GM12874 (cell line): ENCODE measurements at regions not wholly inside any gene's neighbourhood (a gene's known extent, or its start where the extent isn't known, plus 50 kb on each side); places are given as distances from the start of the nearest gene placed in this dataset.

Source experiments
- CTCF ChIP-seq: IDR thresholded peaks from 2 replicates; pipeline ENCODE4 v1.5.1; 2011; ENCODE audit warnings: low read depth, mild to moderate bottlenecking, control low read depth, low read length, moderate library complexity; ENCODE audit not compliant: insufficient read depth

GRCh38 chr4:148828291-148828690 is 386.1 kb upstream of the NR3C2 start:
- no peak for TF ChIP-seq CTCF

GRCh38 chr4:148827781-148828180 is 385.6 kb upstream of the NR3C2 start:
- no peak for TF ChIP-seq CTCF

GRCh38 chr4:148823419-148823769 is 381.2 kb upstream of the NR3C2 start:
- TF ChIP-seq CTCF, result no peak

GRCh38 chr4:148822572-148823418 is 380.6 kb upstream of the NR3C2 start:
- no peak for TF ChIP-seq CTCF

- TF ChIP-seq CTCF, result no peak
These were observed 371.8 kb upstream of the NR3C2 start for GRCh38 chr4:148814030-148814429.

- TF ChIP-seq CTCF, result no peak
These were observed 371.1 kb upstream of the NR3C2 start for GRCh38 chr4:148813289-148813688.

- no peak for TF ChIP-seq CTCF
These were observed 369.9 kb upstream of the NR3C2 start for GRCh38 chr4:148812101-148812500.
